ENCODE measurements at regions not wholly inside any gene's neighbourhood (a gene's known extent, or its start where the extent isn't known, plus 50 kb on each side); places are given as distances from the start of the nearest gene placed in this dataset.
"Not testable (repeated sequence)": the region's sequence is repeated elsewhere in the genome, so short reads cannot be mapped to it uniquely, and the experiment has no call there.

DNA sequence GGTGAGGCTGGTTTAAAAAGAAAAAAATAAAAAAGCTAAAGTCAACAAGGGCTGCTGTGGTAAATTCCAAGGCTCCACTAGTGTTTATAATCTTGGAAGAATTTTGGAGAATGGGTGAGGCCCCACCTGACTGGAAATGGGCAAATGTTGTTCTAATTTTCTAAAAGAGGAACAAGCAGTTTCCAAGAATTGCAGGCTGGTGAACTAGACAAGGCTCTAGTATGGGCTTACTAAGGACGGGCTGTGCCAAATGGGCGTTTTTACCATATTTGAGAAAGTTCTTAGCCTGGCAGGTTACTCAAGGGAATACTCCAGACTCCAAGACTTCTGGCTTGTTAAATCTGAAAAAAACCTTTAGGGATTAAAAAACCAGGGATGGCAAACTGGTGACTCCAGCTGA lies 67.0 kb upstream of the ABHD2 start:
- Histone ChIP-seq H3K27ac (no peak overlapping the region), H3K9me3 (no peaks in the 10 kb centered on the region), H3K4me2 (no peak overlapping the region), H3K4me1 (peaks cover 17% of the 10 kb centered on the region), H3K4me3 (no peak overlapping the region)
- ChIA-PET CTCF (interaction anchor here (0.8 to 17.7 kb wide), 16 partner anchors 9 to 337 kb away, joined by 3 to 319 read pairs (median 5); partner anchors contain the start of genes HAPLN3 and MFGE8), POLR2A (no interaction called here)
- no peak for FAIRE-seq
- ATAC-seq = no peak
- DNase-seq (ENCODE audit: low read depth in 1 of 2, low spot score in 1 of 2) = no peak
- WGBS (ENCODE audit: missing lambda C conversion rate) = 62% methylated on average over 2 of the region's 2 CpGs
- no peak for TF ChIP-seq JUNB (IDR thresholded peaks at IDR 0.05)
- TF ChIP-seq, protein P1, sequence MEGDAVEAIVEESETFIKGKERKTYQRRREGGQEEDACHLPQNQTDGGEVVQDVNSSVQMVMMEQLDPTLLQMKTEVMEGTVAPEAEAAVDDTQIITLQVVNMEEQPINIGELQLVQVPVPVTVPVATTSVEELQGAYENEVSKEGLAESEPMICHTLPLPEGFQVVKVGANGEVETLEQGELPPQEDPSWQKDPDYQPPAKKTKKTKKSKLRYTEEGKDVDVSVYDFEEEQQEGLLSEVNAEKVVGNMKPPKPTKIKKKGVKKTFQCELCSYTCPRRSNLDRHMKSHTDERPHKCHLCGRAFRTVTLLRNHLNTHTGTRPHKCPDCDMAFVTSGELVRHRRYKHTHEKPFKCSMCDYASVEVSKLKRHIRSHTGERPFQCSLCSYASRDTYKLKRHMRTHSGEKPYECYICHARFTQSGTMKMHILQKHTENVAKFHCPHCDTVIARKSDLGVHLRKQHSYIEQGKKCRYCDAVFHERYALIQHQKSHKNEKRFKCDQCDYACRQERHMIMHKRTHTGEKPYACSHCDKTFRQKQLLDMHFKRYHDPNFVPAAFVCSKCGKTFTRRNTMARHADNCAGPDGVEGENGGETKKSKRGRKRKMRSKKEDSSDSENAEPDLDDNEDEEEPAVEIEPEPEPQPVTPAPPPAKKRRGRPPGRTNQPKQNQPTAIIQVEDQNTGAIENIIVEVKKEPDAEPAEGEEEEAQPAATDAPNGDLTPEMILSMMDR (IDR thresholded peaks at IDR 0.05) = no peak
- no peak for TF ChIP-seq HOXB13 (CRISPR knock-in tag; IDR thresholded peaks at IDR 0.05; ENCODE audit: low read depth)
- TF ChIP-seq MAZ (IDR thresholded peaks at IDR 0.05; ENCODE audit: borderline replicate concordance, low read depth, low read length) = no peak
- TF ChIP-seq, protein P2, sequence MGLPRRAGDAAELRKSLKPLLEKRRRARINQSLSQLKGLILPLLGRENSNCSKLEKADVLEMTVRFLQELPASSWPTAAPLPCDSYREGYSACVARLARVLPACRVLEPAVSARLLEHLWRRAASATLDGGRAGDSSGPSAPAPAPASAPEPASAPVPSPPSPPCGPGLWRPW (IDR thresholded peaks at IDR 0.05) = no peak
- TF ChIP-seq HDAC2 (IDR thresholded peaks at IDR 0.05) = no peak
- no peak for TF ChIP-seq NR3C1 (IDR thresholded peaks at IDR 0.05)
- TF ChIP-seq, protein P3, sequence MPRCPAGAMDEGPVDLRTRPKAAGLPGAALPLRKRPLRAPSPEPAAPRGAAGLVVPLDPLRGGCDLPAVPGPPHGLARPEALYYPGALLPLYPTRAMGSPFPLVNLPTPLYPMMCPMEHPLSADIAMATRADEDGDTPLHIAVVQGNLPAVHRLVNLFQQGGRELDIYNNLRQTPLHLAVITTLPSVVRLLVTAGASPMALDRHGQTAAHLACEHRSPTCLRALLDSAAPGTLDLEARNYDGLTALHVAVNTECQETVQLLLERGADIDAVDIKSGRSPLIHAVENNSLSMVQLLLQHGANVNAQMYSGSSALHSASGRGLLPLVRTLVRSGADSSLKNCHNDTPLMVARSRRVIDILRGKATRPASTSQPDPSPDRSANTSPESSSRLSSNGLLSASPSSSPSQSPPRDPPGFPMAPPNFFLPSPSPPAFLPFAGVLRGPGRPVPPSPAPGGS (IDR thresholded peaks at IDR 0.05) = no peak
- no peak for TF ChIP-seq MYC (IDR thresholded peaks at IDR 0.05; ENCODE audit: borderline replicate concordance, low read length)
- TF ChIP-seq, protein P4, sequence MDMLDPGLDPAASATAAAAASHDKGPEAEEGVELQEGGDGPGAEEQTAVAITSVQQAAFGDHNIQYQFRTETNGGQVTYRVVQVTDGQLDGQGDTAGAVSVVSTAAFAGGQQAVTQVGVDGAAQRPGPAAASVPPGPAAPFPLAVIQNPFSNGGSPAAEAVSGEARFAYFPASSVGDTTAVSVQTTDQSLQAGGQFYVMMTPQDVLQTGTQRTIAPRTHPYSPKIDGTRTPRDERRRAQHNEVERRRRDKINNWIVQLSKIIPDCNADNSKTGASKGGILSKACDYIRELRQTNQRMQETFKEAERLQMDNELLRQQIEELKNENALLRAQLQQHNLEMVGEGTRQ (IDR thresholded peaks at IDR 0.05) = no peak
- TF ChIP-seq CHD2 (IDR thresholded peaks at IDR 0.05; ENCODE audit: low read length, partially characterized antibody) = no peak
- no peak for TF ChIP-seq JUN (IDR thresholded peaks at IDR 0.05)
- no peak for TF ChIP-seq SMC3 (IDR thresholded peaks at IDR 0.05)
- TF ChIP-seq PHF8 (IDR thresholded peaks at IDR 0.05; ENCODE audit: borderline replicate concordance, low read depth) = no peak
- TF ChIP-seq ZFP36 (IDR thresholded peaks at IDR 0.05; ENCODE audit: borderline replicate concordance, partially characterized antibody) = no peak
- TF ChIP-seq FOSL2 (IDR thresholded peaks at IDR 0.05) = no peak
- no peak for TF ChIP-seq FOSL2 (CRISPR knock-in tag; IDR thresholded peaks at IDR 0.05)
- TF ChIP-seq CBX8 (IDR thresholded peaks at IDR 0.05) = no peak
- no peak for TF ChIP-seq ZNF302 (CRISPR knock-in tag; IDR thresholded peaks at IDR 0.05)
- TF ChIP-seq TP53 (CRISPR knock-in tag; IDR thresholded peaks at IDR 0.05) = no peak

DNA sequence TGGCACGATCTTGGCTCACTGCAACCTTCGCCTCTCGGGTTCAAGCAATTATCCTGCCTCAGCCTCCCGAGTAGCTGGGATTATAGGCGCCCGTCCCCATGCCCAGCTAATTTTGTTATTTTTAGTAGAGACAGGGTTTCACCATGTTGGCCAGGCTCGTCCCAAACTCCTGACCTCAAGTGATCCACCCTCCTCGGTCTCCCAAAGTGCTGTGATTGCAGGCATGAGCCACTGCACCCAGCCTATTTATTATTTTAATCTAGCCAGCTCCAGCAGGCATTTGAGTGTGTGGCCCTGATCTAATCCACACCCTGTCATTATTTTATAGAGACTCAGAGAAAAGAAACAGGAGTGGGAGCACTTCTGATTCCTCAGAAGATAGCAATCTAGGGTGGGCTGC lies 66.4 kb upstream of the ABHD2 start:
- 82% methylated on average over 8 of the region's 8 CpGs for WGBS (ENCODE audit: missing lambda C conversion rate)
- POLR2A ChIA-PET = interaction anchor here (0.6 to 1.3 kb wide), 2 partner anchors 15 to 108 kb away, joined by 3 to 4 read pairs; no protein-coding TSS in a partner anchor
- not testable (repeated sequence) for ATAC-seq

DNA sequence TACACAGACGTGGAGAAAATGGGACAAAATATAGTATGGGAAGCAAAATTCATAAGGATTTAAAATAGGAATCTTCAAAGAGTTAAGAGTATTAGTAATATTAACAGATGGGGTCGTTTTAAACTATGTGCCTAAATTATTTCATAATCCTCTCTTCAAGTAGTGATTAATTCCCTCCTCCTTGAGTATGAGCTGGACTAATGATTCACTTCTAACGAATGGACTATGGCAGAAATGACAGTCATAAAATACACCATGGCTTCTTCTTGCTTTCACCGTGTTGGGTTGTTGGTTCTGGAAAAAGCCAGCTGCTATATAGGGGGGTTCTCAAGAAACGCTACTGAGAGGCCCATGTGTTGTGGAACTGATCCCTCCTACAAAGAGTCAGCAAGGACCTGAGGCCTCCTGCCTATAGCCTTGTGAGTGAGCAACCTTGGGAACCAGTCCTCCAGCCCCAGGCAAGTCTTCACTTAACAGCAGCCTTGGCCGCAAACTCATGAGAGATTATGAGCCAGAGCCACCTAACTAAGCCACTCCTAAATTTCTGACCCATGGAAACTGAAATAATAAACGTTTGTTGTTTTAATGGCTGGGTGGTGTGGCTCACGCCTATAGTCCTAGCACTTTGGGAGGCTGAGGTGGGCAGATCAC lies 64.8 kb upstream of the ABHD2 start:
- WGBS (ENCODE audit: missing lambda C conversion rate) = 54% methylated on average over 8 of the region's 8 CpGs
- no peak for FAIRE-seq
- POLR2A ChIA-PET = no interaction called here
- Histone ChIP-seq H3K4me3 (no peak overlapping the region), H3K4me2 (no peak overlapping the region), H3K4me1 (no peaks in the 10 kb centered on the region), H3K27ac (no peak overlapping the region), H3K9me3 (no peaks in the 10 kb centered on the region)
- TF ChIP-seq RARB (CRISPR knock-in tag; IDR thresholded peaks at IDR 0.05) (no peak), JUNB (IDR thresholded peaks at IDR 0.05) (no peak), MYC (IDR thresholded peaks at IDR 0.05; ENCODE audit: borderline replicate concordance, low read length) (no peak), EHMT2 (IDR thresholded peaks at IDR 0.05; ENCODE audit: low read depth) (no peak), POLR2A (IDR thresholded peaks at IDR 0.05; ENCODE audit: low read length) (no peak), NFE2L2 (conservative IDR thresholded peaks at IDR 0.05; ENCODE audit: low read length) (no peak), SMC3 (IDR thresholded peaks at IDR 0.05) (no peak), NPAS2 (CRISPR knock-in tag; IDR thresholded peaks at IDR 0.05; ENCODE audit: borderline replicate concordance) (no peak), FOSB (CRISPR knock-in tag; IDR thresholded peaks at IDR 0.05) (no peak), RFX5 (IDR thresholded peaks at IDR 0.05) (no peak)
- TF ChIP-seq, protein P4 (IDR thresholded peaks at IDR 0.05) = no peak
- TF ChIP-seq, protein P5, sequence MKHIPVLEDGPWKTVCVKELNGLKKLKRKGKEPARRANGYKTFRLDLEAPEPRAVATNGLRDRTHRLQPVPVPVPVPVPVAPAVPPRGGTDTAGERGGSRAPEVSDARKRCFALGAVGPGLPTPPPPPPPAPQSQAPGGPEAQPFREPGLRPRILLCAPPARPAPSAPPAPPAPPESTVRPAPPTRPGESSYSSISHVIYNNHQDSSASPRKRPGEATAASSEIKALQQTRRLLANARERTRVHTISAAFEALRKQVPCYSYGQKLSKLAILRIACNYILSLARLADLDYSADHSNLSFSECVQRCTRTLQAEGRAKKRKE (CRISPR knock-in tag; IDR thresholded peaks at IDR 0.05; ENCODE audit: low read depth) = no peak
- CTCF ChIA-PET = interaction anchor here (0.9 to 17.7 kb wide), 12 partner anchors 10 to 182 kb away, joined by 3 to 319 read pairs (median 4); partner anchors contain the start of genes HAPLN3 and MFGE8
- no peak for ATAC-seq
- no peak for DNase-seq (ENCODE audit: low read depth in 1 of 2, low spot score in 1 of 2)

More for the DNA sequence above, 66.4 kb upstream of the ABHD2 start:
- not testable (repeated sequence) for DNase-seq (ENCODE audit: low read depth in 1 of 2, low spot score in 1 of 2); H3K4me3 ChIP-seq; H3K9me3 ChIP-seq; FAIRE-seq; H3K27ac ChIP-seq; H3K4me2 ChIP-seq
- peaks cover 11% of the 10 kb centered on the region for H3K4me1 ChIP-seq
- CTCF ChIA-PET = interaction anchor here (0.7 to 17.7 kb wide), 18 partner anchors 9 to 279 kb away, joined by 3 to 319 read pairs (median 4); partner anchors contain the start of genes HAPLN3 and MFGE8
